Neuronal stem cell (in vitro differentiated cells): ENCODE measurements at regions not wholly inside any gene's neighbourhood (a gene's known extent, or its start where the extent isn't known, plus 50 kb on each side); places are given as distances from the start of the nearest gene placed in this dataset.

ENCODE experiments used
- DNase-seq: peaks from one replicate; pipeline ENCODE4 v3.0.0-alpha.2; 2013; ENCODE audit warnings: low spot score
- H2AFZ ChIP-seq: one replicate; pipeline ENCODE4 v1.6.1; 2013; ENCODE audit warnings: mild to moderate bottlenecking, low read length, inconsistent platforms
- H2AK5ac ChIP-seq: 2 replicates; pipeline ENCODE4 v1.6.1; 2013; ENCODE audit warnings: low read depth, mild to moderate bottlenecking, inconsistent platforms, low read length, moderate library complexity, mixed read lengths
- H2BK120ac ChIP-seq: 2 replicates; pipeline ENCODE4 v1.6.1; 2013; ENCODE audit warnings: low read depth, mild to moderate bottlenecking, inconsistent platforms, low read length, moderate library complexity, mixed read lengths
- H2BK12ac ChIP-seq: one replicate; pipeline ENCODE4 v1.6.1; 2013; ENCODE audit warnings: low read length, inconsistent platforms
- H2BK15ac ChIP-seq: 2 replicates; pipeline ENCODE4 v1.6.1; 2013; ENCODE audit warnings: mild to moderate bottlenecking, low read length, inconsistent platforms, mixed read lengths
- H2BK5ac ChIP-seq: one replicate; pipeline ENCODE4 v1.6.1; 2013; ENCODE audit warnings: inconsistent platforms, mild to moderate bottlenecking, low read length, moderate library complexity
- H3K14ac ChIP-seq: one replicate; pipeline ENCODE4 v1.6.1; 2013; ENCODE audit warnings: low read length, inconsistent platforms
- H3K18ac ChIP-seq: 2 replicates; pipeline ENCODE4 v1.6.1; 2013; ENCODE audit warnings: low read length, inconsistent platforms
- H3K23ac ChIP-seq: 2 replicates; pipeline ENCODE4 v1.6.1; 2013; ENCODE audit warnings: low read depth, mild to moderate bottlenecking, mixed read lengths, low read length, inconsistent platforms; ENCODE audit not compliant: poor library complexity
- H3K27ac ChIP-seq: replicated peaks from 3 replicates; pipeline ENCODE4 v1.5.1; 2013; ENCODE audit warnings: low read length, inconsistent platforms
- H3K27me3 ChIP-seq, 3 experiments: 2 replicates each; pipeline ENCODE4 v1.6.1; 2013; ENCODE audit warnings: low read length in 3 of 3, mild to moderate bottlenecking in 2 of 3, inconsistent platforms in 1 of 3, low read depth in 1 of 3, mixed read lengths in 1 of 3, moderate library complexity in 1 of 3; ENCODE audit not compliant: control insufficient read depth in 3 of 3, insufficient read depth in 3 of 3
- H3K36me3 ChIP-seq, 2 donors: replicated peaks in 1 of 2; 2 replicates each; pipeline ENCODE4 v1.6.1; 2013; ENCODE audit warnings: low read length in 2 of 2; ENCODE audit not compliant: control insufficient read depth in 2 of 2, insufficient read depth in 2 of 2
- H3K4ac ChIP-seq: 2 replicates; pipeline ENCODE4 v1.6.1; 2013; ENCODE audit warnings: inconsistent platforms, mild to moderate bottlenecking, low read length, moderate library complexity
- H3K4me1 ChIP-seq, 2 donors: 1 replicate in 1 of 2; 2 replicates in 1 of 2; pipeline ENCODE4 v1.6.1; 2013; ENCODE audit warnings: low read length in 2 of 2, low read depth in 1 of 2; ENCODE audit not compliant: control insufficient read depth in 2 of 2, insufficient read depth in 1 of 2
- H3K4me2 ChIP-seq: one replicate; pipeline ENCODE4 v1.6.1; 2013; ENCODE audit warnings: mild to moderate bottlenecking, low read length, inconsistent platforms; ENCODE audit not compliant: insufficient read depth, poor library complexity, severe bottlenecking
- H3K4me3 ChIP-seq, 2 donors: 2 replicates each; pipeline ENCODE4 v1.5.1; 2013; ENCODE audit warnings: low read length in 2 of 2, mild to moderate bottlenecking in 2 of 2, inconsistent platforms in 1 of 2, moderate library complexity in 1 of 2
- H3K79me1 ChIP-seq: one replicate; pipeline ENCODE4 v1.6.1; 2013; ENCODE audit warnings: low read depth, mild to moderate bottlenecking, inconsistent platforms, low read length, moderate library complexity
- H3K9ac ChIP-seq: one replicate; pipeline ENCODE4 v1.6.1; 2013; ENCODE audit warnings: mild to moderate bottlenecking, low read depth, low read length, inconsistent platforms; ENCODE audit not compliant: poor library complexity
- H3K9me3 ChIP-seq, 2 donors: replicated peaks in 1 of 2; 2 replicates each; pipeline versions ENCODE3 to v1.6.1; 2013; ENCODE audit warnings: low read length in 2 of 2, mild to moderate bottlenecking in 2 of 2, inconsistent platforms in 1 of 2, low read depth in 1 of 2, mixed read lengths in 1 of 2, moderate library complexity in 1 of 2; ENCODE audit not compliant: control insufficient read depth in 2 of 2, insufficient read depth in 1 of 2
- H4K8ac ChIP-seq: one replicate; pipeline ENCODE4 v1.6.1; 2013; ENCODE audit warnings: low read depth, mild to moderate bottlenecking, inconsistent platforms, low read length, moderate library complexity
- H4K91ac ChIP-seq: one replicate; pipeline ENCODE4 v1.6.1; 2013; ENCODE audit warnings: low read length, low read depth, mild to moderate bottlenecking, inconsistent platforms; ENCODE audit not compliant: poor library complexity
- WGBS, 2 donors: extraction: QIAGEN DNeasy Blood & Tissue Kit; methylation state at CpG; one replicate each; pipeline ENCODE4 v1.1.7; 2013; ENCODE audit warnings: missing lambda C conversion rate in 2 of 2, mixed read lengths in 1 of 2; ENCODE audit not compliant: insufficient read length in 2 of 2, insufficient replicate concordance in 1 of 2; ENCODE audit errors: extremely low coverage in 2 of 2; 5-methylcytosine and 5-hydroxymethylcytosine counted together

DNA sequence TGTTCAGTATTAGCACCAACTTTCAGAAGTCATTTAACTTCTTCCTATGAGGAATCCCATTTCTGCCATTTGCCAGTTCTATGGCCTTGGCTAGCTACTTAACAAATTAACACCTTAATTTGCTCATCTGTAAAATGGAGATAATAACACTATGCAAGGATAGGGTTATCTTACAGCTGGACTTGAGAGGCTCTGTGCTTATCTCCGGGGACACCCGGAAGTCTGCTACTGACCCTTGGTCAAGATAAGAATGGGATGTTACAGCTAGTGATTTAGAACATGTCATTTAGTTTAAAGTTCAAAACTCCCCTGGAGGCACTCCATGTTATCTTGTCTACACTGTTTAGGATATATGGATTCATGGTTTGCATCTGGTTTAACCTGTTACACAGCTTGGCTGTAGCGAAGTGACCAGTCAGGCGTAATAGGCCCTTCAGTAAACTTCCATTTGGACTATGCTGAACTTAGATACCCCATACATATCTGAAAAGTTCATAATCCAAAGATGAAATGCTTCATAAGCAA, 156.0 kb upstream of the CD96 start:
- H3K27me3 ChIP-seq = no peaks in the 10 kb centered on the region
- H2AK5ac ChIP-seq = no peak overlapping the region
- no peak overlapping the region for H3K4ac ChIP-seq
- H3K14ac ChIP-seq = no peak overlapping the region
- no peak overlapping the region for H3K4me3 ChIP-seq
- H3K4me2 ChIP-seq = no peak overlapping the region
- no peaks in the 10 kb centered on the region for H3K4me1 ChIP-seq
- WGBS, 2 donors = no CpG with 5 or more reads among the region's 4 CpGs
- H3K9me3 ChIP-seq = no peaks in the 10 kb centered on the region
- no peak overlapping the region for H3K23ac ChIP-seq
- no peak overlapping the region for H3K18ac ChIP-seq
- no peak overlapping the region for H2BK15ac ChIP-seq
- DNase-seq = no peak
- H4K8ac ChIP-seq = no peak overlapping the region
- no peak overlapping the region for H2BK5ac ChIP-seq
- no peak overlapping the region for H2AFZ ChIP-seq
- H3K36me3 ChIP-seq = no peaks in the 10 kb centered on the region
- H3K9ac ChIP-seq = no peak overlapping the region
- H3K79me1 ChIP-seq = no peaks in the 10 kb centered on the region
- no peak overlapping the region for H2BK12ac ChIP-seq
- no peak overlapping the region for H3K27ac ChIP-seq
- H2BK120ac ChIP-seq = no peak overlapping the region
- no peak overlapping the region for H4K91ac ChIP-seq

GRCh38 chr3:111392894-111393398, 149.1 kb upstream of the CD96 start:
- no peak overlapping the region for H2BK120ac ChIP-seq
- no peaks in the 10 kb centered on the region for H3K36me3 ChIP-seq
- H3K4ac ChIP-seq = no peak overlapping the region
- H4K91ac ChIP-seq = no peak overlapping the region
- no peak overlapping the region for H2BK12ac ChIP-seq
- no peak overlapping the region for H2AFZ ChIP-seq
- DNase-seq = no peak
- no peak overlapping the region for H2BK15ac ChIP-seq
- no peak overlapping the region for H3K18ac ChIP-seq
- no peak overlapping the region for H3K14ac ChIP-seq
- peaks cover 0 to 2% of the 10 kb centered on the region in 2 donors for H3K9me3 ChIP-seq
- H3K9ac ChIP-seq = no peak overlapping the region
- WGBS, 2 donors = no CpG with 5 or more reads among the region's 2 CpGs
- no peaks in the 10 kb centered on the region for H3K4me1 ChIP-seq
- no peak overlapping the region for H2BK5ac ChIP-seq
- H3K23ac ChIP-seq = no peak overlapping the region
- no peak overlapping the region for H2AK5ac ChIP-seq
- no peaks in the 10 kb centered on the region for H3K27me3 ChIP-seq
- H3K4me2 ChIP-seq = no peak overlapping the region
- H3K27ac ChIP-seq = no peak overlapping the region
- no peak overlapping the region for H3K4me3 ChIP-seq
- H3K79me1 ChIP-seq = no peaks in the 10 kb centered on the region
- no peak overlapping the region for H4K8ac ChIP-seq

DNA sequence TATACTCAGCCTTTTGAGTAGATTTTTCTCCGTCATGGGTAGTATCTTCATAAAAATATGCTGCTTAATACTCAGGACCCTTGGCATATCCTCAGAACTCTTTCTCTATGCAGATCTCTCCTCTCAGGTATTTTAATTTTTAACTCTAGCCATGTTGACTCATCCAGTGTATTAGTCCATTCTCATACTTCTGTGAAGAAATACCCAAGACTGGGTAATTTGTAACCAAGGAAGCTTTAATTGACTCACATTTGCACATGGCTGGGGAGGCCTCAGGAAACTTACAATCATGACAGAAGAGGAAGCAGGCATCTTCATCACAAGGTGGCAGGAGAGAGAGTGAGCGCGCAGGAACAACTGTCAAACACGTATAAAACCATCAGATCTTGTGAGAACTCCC, 129.3 kb upstream of the CD96 start:
- H3K4ac ChIP-seq = no peak overlapping the region
- H3K79me1 ChIP-seq = no peaks in the 10 kb centered on the region
- H3K4me3 ChIP-seq = no peak overlapping the region

GRCh38 chr3:111414531-111414930, 127.5 kb upstream of the CD96 start:
- Histone ChIP-seq H2AFZ (no peak overlapping the region), H3K4me2 (no peak overlapping the region), H3K4me3 (no peak overlapping the region), H3K18ac (no peak overlapping the region), H3K9ac (no peak overlapping the region), H4K91ac (no peak overlapping the region), H2BK12ac (no peak overlapping the region), H4K8ac (no peak overlapping the region), H3K4ac (no peak overlapping the region), H3K9me3 (no peaks in the 10 kb centered on the region), H3K79me1 (no peaks in the 10 kb centered on the region), H3K4me1 (no peaks in the 10 kb centered on the region), H3K27me3 (no peaks in the 10 kb centered on the region), H2AK5ac (no peak overlapping the region), H2BK120ac (no peak overlapping the region), H3K23ac (no peak overlapping the region), H2BK5ac (no peak overlapping the region), H3K36me3 (no peaks in the 10 kb centered on the region), H2BK15ac (no peak overlapping the region), H3K27ac (no peak overlapping the region), H3K14ac (no peak overlapping the region)
- DNase-seq = no peak

More for the DNA sequence above, 129.3 kb upstream of the CD96 start:
- Histone ChIP-seq H2AFZ (no peak overlapping the region), H2BK12ac (no peak overlapping the region), H3K4me2 (no peak overlapping the region), H3K4me1 (no peaks in the 10 kb centered on the region), H2AK5ac (no peak overlapping the region), H2BK15ac (no peak overlapping the region), H3K36me3 (no peaks in the 10 kb centered on the region), H2BK5ac (no peak overlapping the region), H3K27me3 (no peaks in the 10 kb centered on the region), H3K9me3 (no peaks in the 10 kb centered on the region), H3K27ac (no peak overlapping the region), H3K14ac (no peak overlapping the region), H4K8ac (peak overlapping the region; percentile 50), H3K23ac (no peak overlapping the region), H3K9ac (no peak overlapping the region), H4K91ac (no peak overlapping the region), H2BK120ac (no peak overlapping the region), H3K18ac (no peak overlapping the region)
- no CpG with 5 or more reads among the region's 4 CpGs for WGBS, 2 donors
- no peak for DNase-seq
